Stimulated activated naive CD4-positive, alpha-beta T cell treated with Interleukin-2 at 50 U/mL for 16 hours (primary cell): ENCODE measurements at regions not wholly inside any gene's neighbourhood (a gene's known extent, or its start where the extent isn't known, plus 50 kb on each side); places are given as distances from the start of the nearest gene placed in this dataset.

ENCODE experiments used
- DNase-seq: peaks from one replicate; lab custom pipeline; 2025; lab: John Stamatoyannopoulos, UW

DNA sequence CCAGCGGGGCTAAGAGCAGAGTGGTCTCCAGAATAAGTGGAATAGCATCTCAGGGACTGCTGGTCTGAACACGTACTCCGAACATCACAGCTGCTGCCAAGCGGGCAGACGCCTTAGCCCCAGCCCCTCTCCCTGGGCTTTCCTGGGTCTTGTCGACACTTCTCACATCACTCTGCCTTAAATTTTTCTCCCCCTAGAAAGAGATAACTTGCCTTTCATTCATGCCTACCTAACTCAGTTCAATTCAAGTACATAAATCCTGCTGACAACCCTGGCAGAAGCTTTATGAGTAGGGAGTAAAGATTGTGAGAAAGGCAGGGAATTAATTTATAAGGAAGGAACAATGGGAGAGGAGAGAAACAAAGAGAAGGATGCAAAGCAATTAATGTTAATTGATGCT lies 202.9 kb upstream of the TNP1 start:
- DNase-seq, result no peak

DNA sequence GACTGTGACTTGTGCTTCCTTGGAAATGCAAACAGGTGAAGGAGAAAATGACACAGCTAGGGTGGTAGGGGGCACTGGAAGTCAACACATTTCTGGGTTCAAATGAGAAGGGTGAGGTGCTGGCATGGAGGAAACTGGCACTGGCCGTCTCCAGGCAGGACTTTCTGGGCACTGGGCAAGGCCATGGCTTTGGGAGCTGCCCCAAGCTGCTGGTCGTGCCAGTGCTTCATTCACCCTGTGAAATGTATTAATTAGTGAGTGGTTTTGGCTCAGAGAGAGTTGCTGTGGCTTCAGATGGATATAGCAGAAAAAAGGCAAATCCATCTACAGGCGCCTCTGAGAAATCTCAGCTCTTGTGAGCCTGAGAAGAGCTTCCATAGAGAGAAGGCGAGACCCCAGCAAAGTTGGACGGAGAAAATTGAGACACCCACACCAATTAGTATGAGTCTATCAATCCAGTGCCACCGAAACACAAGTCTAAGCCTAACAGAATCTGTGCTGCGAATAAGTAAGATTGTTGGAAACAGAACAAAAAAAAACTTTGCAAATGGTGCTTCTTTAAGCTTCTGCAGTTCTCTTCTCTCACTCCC lies 202.1 kb upstream of the TNP1 start:
- DNase-seq, result no peak

DNA sequence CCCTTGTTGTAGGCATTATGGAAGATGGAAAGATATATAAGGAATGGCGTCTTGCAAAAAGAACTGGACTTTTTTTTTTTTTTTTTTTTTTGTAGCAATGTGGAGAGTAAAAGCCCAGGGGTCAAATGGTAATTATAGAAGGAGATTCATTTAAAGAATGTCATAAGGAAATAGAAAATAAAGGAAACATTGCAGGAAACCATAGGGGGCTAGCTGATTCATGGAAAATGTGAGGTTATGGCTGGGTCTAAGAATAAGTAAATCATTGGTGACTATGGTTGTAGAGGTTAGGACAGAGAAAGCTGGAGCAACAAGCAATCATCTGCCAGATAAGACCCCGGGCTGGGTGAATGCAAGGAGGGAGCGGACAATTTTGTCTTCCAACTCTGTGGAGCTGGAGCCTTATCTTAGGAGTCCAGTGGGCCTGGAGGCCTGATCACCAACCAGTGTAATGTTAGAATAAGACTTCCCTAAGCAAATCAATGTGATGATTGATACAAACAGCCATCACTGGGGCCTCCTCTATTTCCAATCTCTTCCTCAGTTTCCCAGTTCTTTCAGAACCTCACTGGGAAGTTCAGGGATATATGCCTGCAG lies 201.2 kb upstream of the TNP1 start:
- no peak for DNase-seq

- no peak for DNase-seq
Measured at GRCh38 chr2:217060516-217060915, 200.7 kb upstream of the TNP1 start.

DNA sequence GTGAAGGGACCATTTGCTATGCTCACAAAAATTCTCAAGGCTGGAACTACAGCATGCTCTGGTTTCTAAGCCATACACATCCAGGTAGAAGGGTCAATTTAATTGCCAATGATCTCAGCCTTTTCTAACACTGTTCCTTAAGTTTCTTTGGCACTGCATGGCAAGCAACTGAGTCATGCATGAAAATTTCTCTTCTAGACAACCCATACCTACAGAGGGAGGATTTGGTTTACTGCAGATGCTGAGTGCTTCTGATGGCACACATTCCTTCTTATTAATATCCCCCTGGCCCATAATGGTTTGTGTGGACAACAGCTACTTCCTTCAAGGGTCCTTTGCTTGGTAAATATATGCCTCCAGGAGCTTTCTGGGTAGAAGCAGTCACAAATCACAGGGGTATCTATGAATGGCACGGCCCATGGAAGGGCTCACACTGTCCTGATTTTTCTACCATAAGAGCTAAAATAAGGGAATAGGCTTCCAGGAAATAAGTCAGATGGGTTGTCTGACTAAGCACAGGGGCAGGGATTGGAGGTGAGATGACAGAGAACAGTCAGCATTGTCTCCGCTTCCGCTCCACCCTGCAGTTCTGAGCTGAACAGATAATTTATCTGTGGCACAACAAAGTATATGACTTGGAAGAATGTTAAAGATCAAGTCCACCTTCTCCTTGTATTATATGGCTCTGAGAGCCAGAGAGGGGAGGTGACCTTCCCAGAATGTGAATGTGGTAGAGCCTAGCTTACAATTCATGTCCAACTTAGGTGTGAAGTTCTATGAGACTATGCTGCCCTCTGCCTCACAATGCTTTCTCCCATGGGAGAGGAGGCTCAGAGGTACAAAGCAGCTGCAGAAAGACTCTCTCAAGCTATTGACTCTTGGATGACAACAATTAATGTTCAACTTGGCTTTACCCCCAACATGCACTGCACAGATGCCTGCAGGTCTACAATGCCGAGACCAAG lies 199.2 kb upstream of the TNP1 start:
- no peak for DNase-seq

DNA sequence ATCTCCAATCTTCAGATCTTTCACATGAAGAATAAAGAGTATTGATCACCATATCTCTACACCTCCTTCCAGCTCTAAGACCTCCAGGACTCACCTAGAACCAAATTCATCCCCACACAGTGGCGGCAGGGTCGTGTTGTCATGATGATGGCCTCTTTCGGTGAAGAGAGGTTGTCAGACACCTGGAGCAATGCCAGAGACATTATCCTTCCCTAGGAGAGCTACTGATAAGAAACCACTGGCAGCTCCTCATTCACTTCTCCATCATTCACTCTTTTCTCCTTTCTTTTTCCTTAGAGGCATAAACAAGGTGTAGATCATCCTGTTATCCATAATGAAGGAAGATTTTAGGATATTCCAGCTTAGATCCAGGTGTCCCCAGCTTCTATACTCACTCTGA lies 197.9 kb upstream of the TNP1 start:
- no peak for DNase-seq

DNA sequence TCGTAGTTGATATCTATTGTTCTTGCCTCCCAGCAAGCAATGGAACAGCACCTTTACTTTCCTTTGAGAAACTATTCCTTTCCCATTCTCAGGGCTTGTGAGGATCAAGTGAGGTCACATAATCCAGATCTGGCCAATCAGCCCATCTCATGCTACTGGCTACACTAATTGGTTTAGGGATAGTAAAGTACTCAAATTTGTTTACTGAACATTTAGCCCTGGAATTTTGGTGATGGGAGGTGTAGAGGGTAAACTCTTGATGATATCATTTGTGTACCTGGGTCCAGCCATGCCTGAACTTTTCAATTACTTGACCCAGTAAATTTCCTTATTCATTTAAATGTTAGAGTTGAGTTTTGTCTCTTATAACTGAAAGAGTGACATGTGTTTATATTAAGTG lies 195.8 kb upstream of the TNP1 start:
- no peak for DNase-seq

DNA sequence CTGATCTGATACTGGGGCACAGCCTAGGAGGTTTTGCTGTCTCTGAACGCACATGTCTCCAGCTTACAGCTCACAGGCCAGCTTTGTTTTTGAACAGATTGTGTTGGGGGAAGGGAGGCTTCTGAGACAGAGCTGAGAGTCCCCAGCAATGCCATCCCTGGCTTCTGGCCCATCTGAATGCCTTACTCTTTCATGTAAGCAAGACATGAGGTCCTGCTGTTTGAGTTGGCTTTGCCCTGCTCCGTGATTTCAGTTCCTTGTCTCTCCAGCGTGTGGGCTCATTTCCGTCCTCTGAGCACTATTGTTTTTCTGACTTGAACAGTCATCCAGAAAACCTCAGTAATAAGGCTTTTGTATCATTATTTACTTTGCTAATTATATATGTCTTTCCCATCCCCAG lies 194.9 kb upstream of the TNP1 start:
- no peak for DNase-seq

DNA sequence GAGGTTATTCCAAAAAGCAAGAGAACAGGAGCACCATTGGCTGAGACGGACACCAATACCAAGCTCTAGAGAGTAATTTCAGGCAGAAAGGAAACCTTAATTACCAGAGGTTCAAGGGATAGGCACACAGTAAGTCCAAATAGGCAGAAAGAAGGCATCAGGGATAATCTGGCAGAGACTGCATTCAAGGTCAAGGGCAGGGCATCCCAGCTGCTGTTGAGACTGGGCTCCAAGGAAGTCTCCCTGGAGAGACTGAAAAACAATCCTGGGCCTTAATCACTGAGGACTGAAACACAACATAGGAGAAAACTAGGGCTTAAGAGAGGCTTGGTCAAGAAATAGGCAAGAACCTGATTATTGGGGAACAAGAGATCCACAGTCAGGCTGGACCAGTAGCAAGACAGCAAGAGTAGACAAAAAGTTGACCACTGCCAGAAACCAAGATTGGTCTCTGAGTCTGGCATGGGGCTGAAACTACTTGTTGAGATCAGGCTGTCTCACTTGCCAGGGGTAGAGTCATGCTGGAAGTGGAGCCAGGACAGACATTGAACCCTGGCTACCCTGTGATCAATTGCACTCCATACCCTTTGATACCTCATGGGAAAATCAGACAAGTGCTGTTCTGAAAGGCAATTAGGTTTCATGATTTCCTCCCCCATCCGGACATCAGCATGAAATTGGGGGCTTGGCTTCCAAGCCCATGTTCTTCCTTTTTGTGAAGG lies 193.2 kb upstream of the TNP1 start:
- DNase-seq, result no peak

- no peak for DNase-seq
Measured at GRCh38 chr2:217051416-217051815, 191.6 kb upstream of the TNP1 start.

DNA sequence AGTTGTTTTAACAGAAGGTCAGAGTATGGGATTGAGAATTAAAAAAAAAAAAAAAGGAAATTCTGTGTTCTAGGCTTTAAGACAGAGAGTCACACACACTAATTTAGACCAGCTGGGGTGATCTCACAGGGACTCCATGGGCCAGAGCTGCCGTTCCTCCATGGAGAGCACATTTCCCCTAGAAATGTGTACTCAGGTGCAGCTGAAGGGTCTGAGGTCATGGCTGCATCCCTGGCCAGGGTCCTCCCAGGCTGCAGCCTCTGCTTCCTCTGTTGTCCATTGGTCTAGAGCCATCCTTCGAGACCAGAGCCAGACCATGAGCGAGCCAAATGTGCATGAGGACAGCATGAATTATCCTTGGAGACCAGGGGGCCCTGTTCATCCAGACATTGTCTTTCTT lies 190.1 kb upstream of the TNP1 start:
- no peak for DNase-seq

DNA sequence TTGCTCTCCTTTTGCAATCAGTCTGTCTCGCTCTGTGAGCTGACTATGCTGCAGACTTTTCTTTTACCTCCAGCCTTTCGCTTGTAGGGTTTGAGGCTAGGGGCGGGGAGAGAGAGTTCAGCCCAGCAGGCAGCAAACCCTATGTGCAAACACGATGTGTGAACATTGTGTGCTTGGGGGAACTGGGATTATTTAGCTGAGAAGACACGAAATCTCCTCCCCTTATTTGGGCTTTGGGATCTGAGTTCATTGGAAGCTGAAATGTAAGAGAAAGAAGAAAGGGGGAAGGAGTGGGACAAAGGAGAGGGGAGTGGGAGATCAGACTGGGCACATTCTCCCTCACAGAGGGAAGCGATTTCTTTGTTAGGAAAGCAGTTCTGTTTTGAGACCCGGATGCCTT lies 189.6 kb upstream of the TNP1 start:
- DNase-seq, result no peak

DNA sequence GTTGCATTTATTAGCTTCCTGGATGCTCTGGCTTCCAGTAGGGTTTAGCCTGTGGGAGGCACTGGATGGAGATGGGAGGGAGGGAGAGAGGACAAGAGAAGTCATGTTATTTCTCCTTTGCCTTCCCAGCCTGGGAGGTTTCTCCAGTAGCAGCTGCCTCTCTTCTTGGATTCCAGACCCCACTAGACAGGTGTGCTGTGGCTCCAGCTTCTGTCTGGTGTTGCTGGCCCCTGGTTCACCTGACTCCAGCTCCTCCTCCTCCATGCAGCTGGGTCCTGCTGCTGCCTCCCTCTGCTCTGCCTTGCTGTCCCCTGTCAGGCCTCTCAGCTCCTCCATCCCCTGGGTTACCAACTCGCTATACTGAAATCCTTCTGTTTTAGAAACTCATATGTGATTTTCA lies 188.9 kb upstream of the TNP1 start:
- DNase-seq, result no peak

DNA sequence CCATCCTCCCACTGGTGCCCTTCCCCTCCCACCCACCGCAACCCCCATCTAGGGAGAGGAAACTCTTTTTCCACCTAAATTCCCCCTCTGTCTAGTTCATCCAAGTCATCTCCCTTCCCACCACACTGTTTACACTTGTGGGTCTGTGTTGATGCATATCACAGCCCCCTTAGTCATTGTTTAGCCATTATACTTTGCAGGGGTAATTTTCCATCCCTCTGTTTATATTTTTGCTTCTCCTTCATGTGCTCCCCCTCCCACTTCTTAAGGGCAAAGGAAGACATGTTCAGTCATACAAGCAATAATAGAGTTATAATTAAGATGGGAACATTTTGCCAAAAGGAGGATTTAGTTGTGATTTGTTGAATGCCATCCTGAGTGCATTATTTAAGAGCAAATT lies 187.8 kb upstream of the TNP1 start:
- no peak for DNase-seq

DNA sequence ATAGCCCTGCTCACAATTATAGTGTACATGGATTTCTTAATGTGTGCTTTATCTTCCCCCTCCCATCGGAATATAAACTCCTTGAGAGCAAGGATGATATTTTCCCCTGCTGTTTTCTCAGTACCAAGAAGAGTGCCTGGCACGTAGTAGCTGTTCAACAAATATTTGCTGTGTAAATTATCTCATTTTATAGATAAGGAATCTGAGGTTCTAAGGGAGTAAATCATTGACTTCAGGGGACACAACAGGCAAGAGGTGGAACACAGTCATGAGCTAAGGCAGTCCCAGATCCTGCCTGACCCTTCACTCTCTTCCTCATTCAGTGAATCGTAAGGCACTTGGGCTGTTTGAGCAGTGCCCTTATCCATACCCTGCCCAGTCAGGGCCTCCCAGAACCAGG lies 187.3 kb upstream of the TNP1 start:
- no peak for DNase-seq

- no peak for DNase-seq
Measured at GRCh38 chr2:217045700-217046475, 186.0 kb upstream of the TNP1 start.

DNA sequence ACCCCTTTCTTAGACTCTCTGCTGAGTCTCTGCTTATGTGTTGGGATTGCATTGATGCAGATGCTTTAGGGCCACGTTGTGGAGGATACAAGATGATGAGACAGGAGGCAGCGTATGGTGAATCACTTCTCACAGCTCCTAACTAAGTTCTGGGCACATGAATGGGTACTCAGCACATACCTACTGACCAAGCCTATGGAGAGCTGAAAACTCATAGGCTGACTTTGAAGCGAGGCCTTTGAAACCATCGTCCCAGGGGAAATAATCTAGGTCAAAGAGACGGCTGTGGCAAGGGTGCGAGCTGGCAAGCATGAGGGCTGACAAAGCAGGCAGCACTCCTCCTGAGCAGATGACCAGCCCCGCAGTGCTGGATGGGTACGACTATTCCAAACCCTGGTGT lies 180.2 kb upstream of the TNP1 start:
- no peak for DNase-seq

GRCh38 chr2:217038001-217038400 lies 178.1 kb upstream of the TNP1 start:
- DNase-seq, result no peak

DNA sequence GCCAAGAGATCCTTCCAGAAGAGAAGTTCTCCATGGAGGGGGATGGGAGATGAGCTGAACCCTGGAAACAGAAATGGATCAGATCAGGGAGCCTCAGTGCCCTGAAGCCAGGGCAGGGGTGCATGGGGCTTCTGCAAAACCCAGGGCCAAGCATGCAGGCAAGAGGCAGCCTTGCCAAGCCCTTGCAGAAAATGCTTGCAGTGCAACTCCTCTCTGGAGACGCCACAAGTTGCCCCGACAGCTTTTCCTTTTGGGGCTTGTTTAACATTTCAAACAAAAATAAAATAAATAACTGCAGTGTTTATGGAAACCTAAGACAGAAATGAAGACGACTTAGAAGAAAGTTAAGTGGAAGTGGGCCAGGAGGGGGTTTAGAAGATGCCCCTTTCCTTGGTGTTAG lies 177.5 kb upstream of the TNP1 start:
- no peak for DNase-seq

- no peak for DNase-seq
Measured at GRCh38 chr2:217035967-217036366, 176.1 kb upstream of the TNP1 start.

DNA sequence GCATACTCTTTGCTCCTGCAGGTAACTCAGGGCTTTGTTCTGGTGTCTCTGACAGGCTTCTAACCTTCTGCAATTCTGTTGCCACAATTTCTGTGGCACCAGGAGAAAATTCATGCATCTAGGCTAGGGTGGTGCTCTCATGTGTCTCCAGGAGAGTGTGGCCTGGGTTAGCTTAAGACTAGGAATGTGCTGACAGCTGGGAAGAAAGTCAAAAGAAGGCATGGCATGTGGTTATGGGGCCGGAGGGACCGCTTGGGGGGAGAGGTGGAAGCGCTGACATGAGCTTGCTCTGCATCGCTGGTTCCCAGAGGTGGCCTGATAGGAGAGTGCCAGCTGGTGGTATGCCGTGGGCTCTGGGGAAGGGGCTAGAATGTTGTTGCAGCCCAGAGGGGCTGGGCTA lies 173.3 kb upstream of the TNP1 start:
- DNase-seq, result no peak

DNA sequence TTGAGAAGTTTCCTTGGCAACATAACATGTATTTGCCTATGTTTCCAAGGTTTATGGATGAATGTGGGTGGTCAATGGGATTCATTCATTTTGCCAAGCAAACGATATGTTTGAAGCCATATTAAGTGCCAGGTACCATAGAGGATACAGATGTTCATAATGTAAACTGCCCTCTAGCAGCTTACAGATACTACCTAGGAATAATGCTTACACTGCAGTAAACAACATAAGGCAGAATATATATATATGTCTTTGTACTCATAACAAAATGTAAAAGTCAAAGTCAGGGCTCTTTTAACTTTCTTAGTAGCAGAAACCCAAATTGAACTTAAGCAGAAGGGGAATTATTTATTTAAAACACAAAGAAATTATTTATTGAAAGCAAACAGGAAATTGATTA lies 171.6 kb upstream of the TNP1 start:
- no peak for DNase-seq
